Activated T-cell treated with anti-CD3 and anti-CD28 coated beads for 48 hours (primary cell): ENCODE measurements at regions not wholly inside any gene's neighbourhood (a gene's known extent, or its start where the extent isn't known, plus 50 kb on each side); places are given as distances from the start of the nearest gene placed in this dataset.

ENCODE experiments used
- DNase-seq: peaks from one replicate; pipeline ENCODE4 v3.0.0-alpha.2; 2020; ENCODE audit warnings: low read depth

DNA sequence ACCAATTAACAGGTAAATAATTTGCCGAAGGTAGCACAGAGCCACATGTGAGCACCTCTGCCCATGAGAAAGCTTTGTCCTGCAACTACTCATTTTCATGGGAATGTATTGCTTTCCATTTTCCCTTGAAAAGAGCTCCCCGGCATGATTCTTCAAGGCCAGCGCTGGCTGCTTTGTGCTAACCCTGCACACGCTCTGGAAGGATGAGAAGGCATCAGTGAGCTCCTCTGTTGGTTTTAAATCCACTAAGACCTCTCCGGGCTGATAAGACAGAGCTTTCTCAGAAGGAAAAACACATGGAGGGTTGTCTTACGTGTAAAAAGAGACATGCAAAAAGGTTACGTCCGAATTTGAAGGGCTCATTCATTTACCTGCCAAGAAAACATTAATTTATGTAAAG lies 553.9 kb upstream of the MKI67 start:
- DNase-seq: no peak

- no peak for DNase-seq
These were observed 558.0 kb upstream of the MKI67 start for GRCh38 chr10:128684215-128684614.

DNA sequence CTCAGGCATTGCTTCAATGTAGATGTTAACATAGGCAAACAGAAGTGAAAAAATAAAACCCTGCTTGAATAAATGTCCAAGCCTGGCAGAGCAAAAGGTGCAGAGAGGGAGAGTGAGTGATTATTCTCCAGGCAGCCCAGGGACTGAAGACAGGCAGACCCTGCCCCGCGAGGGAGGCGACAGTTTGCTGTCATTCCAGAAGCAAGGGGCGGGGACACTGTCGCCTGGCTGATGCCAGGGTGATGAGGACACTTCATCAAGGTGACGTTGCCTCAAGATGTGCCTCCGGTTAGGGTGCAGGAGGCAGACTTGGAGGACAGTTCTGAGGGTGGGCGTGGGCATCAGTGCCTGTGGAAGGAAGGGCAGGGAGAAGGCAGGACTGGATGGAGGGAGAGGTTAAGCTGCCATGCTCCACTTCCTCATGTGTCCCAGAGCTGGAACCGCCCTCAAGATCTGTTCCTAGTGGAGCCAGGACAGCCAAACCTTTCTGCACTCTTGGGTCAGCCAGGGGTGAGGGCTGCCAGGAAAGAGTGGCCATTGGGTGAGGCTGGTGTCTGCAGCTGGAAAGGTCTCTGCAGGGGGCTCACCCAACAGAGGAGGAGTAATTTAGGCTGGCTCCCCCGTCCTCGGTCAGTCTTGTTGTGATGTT lies 560.5 kb upstream of the MKI67 start:
- no peak for DNase-seq

GRCh38 chr10:128687408-128687807 lies 561.2 kb upstream of the MKI67 start:
- no peak for DNase-seq

DNA sequence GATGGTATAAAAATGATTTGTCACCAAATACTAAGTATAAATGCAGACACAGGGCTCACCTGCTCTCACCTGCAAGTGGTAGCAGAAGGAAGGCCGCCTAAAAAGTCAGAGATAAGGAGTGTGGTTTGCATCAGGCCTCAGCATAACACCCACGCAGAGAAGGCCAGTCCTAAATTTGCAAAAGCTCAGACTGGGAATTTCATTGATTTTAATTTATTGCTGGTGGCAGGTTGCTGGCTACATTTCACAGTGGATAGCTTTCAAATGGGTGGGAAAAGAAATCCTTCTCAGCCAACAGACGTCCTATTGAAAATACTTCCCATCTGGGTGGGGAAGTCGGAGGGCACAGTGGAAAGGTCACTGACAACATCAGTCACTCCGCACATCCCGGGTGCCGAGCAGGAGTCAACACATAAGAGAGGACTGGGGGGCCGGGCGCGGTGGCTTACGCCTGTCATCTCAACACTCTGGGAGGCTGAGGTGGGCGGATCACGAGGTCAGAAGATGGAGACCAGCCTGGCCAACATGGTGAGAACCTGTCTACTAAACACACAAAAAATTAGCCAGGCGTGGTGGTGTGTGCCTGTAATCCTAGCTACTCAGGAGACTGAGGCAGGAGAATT lies 561.8 kb upstream of the MKI67 start:
- no peak for DNase-seq

DNA sequence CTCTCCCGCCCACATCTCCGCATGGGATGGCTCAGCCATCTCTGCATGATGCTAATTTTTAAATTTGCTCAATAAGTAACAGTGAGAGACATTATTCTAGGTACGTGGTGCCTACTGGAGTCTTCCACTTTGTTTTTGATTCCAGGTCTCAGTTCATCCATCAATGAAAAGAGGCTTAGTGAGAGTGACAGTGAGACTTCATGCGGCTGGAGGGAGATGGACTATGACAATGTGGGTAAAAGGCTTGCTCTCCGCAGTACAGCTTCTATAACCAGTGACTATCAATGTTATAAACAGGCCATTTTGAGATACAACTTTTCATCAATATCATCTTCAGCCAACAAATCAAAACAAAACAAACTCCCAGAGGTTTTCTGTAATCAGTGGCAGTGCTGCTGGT lies 563.4 kb upstream of the MKI67 start:
- no peak for DNase-seq

- DNase-seq: no peak
These were observed 567.4 kb upstream of the MKI67 start for GRCh38 chr10:128693493-128694131.

DNA sequence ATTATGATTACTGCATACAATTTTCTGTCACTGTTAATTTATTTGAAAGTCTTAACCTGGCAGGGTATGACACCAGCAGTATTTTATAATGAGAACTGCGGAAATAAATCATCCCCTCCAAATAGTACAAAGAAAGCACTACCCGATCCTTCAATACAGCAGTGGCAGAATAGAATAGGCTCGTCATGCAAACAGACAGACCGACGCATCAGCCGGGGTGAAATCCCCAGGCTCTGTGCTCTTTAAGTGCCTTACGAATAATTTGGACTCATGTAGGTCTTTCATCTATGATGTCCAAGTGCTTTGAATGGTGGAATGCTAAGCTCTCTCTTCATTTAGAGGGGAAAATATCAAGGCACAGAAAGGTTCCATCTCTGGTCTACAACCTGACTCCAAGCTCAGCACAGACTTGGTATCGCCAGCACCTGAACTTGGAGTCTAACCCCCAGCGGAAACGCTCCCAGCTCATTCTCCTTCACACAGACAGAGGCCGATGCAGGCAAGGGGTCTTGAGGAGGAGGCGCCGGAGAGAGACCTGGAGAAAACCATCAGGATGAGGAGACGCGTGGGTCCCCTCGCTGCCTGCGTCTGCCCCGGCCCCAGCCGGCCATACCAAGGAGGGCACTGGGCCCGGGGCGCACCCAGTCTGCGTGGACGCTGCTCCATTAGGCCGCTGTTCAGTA lies 568.1 kb upstream of the MKI67 start:
- no peak for DNase-seq

GRCh38 chr10:128694851-128695725 lies 568.9 kb upstream of the MKI67 start:
- no peak for DNase-seq

- DNase-seq: no peak
These were observed 569.7 kb upstream of the MKI67 start for GRCh38 chr10:128695931-128696330.

- no peak for DNase-seq
These were observed 571.2 kb upstream of the MKI67 start for GRCh38 chr10:128697437-128697836.

- DNase-seq: no peak
These were observed 575.2 kb upstream of the MKI67 start for GRCh38 chr10:128701381-128701780.

GRCh38 chr10:128701837-128702236 lies 575.6 kb upstream of the MKI67 start:
- no peak for DNase-seq

- no peak for DNase-seq
These were observed 578.5 kb upstream of the MKI67 start for GRCh38 chr10:128704716-128705115.

DNA sequence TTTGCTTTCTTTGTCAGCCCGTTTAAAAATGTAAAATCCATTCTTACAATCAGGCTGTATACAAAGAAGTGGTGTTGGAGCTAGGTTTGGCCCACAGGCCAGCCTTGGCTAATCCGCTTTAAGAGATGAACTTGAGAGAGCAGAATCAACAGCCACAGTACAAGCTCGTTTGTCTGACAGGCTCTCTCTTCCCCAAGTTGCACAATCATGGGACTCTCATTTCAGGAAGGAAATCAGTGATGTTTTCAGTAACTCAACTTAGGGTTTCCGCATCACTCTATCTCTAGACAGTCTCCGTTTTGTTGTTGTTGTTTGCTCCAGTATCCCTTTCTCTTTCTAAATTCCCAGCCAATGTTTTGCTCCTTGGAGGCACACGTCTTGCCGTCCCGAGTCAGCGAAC lies 582.0 kb upstream of the MKI67 start:
- DNase-seq: no peak

DNA sequence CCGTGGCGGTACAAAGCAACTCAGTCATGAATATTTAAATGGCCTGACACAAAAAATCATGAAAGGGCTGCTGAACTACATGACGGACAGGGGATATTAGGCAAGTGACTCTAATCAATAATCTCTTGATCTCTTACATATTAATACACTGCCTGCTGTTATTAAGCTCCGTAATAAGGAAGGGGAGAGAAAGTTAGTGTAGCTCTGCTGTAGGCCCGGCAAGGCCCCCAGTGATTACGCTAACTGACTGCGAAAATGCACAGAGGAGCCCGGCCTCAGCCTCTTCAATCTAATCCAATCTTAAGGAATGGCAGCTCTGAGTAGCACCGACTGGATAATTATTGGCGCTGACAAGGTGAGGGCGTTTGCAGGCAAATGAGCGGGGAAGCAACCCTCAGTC lies 583.5 kb upstream of the MKI67 start:
- no peak for DNase-seq

GRCh38 chr10:128710098-128710797 lies 584.0 kb upstream of the MKI67 start:
- no peak for DNase-seq

- DNase-seq: no peak
These were observed 584.6 kb upstream of the MKI67 start for GRCh38 chr10:128710798-128711183.

DNA sequence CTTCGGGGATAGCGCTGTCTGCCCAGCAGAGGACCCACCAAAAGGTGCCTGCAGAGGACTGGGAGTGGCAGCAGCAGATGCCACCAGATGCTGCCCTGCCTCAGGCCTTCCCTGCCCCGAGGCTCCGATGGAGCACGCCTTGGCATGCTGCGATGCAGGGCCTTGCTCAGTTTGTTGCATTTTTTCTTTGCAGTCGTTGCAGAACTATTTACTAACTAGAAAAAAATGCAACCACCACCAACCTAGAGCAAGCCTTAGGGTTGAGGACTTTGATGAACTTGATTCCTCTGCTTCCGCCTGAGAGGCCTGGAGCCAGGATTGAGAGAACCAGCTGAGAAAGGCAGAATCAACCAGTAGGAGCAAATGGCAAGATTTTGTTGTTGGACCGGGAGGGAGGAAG lies 585.6 kb upstream of the MKI67 start:
- no peak for DNase-seq

DNA sequence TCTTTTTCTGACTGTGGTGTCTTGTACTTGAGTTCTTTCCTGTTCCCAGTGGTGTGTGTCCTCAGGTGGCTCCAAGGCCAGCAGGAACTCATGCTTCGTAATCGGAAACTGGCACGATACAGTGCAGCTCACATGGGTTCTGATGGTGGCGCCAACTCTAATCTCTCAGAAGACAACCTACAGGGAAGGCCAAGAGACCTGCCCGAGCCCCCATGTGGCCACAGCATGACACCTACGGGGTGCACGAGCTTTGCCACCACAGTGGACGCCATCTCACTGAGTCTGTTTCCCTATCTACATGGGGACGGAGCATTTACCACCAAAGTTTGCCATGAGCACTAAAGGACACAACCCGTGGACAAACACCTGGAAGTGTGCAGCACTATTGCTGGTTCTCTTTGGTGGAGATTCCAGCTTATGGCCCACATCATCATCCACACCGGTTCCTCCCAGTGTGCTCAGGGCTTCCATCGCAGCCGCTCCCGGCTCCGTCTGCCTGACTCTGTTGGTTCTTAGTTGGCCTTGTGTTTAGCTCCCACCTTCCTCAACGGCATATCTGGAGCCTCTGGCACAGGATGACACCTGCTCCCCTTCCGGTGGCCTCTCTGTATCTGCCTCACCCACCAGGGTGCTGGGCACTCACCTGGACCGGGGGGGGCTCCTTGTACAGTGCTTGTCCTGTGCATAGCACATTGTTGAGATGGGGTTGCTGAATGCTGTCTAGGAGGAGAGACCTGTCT lies 586.6 kb upstream of the MKI67 start:
- no peak for DNase-seq

DNA sequence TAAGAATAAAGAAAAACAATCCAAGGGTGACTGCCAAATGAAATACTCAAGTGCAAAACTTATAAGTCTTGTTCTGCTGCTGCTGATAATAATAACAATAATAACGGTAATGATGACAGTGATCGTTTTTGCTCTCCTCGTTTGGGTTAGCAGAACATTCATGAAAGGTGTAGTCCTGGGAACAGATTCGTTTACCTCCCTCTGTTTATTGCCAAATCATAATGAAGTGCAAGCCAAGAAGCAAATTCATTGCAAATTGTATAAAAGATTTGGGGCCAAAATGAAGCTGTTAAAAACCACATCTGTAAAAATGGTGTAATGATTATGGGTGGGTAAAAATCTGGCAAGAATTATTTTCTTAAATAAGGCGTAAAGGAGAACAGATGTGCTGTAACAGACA lies 587.2 kb upstream of the MKI67 start:
- no peak for DNase-seq
